IPS-18a (cell line): ENCODE measurements at regions not wholly inside any gene's neighbourhood (a gene's known extent, or its start where the extent isn't known, plus 50 kb on each side); places are given as distances from the start of the nearest gene placed in this dataset.

Experiments
- H3K27ac ChIP-seq: one replicate; pipeline ENCODE4 v1.5.1; 2013; ENCODE audit warnings: low read length
- H3K27me3 ChIP-seq: one replicate; pipeline ENCODE4 v1.6.1; 2013; ENCODE audit warnings: mild to moderate bottlenecking, low read length; ENCODE audit not compliant: control insufficient read depth, insufficient read depth
- H3K36me3 ChIP-seq: one replicate; pipeline ENCODE4 v1.6.1; 2013; ENCODE audit warnings: low read depth, low read length; ENCODE audit not compliant: control insufficient read depth
- H3K4me1 ChIP-seq: one replicate; pipeline ENCODE4 v1.6.1; 2013; ENCODE audit warnings: low read depth, low read length; ENCODE audit not compliant: control insufficient read depth
- H3K4me3 ChIP-seq: one replicate; pipeline ENCODE4 v1.5.1; 2013; ENCODE audit warnings: low read length
- H3K9ac ChIP-seq: one replicate; pipeline ENCODE4 v1.6.1; 2013; ENCODE audit warnings: mild to moderate bottlenecking, low read length, moderate library complexity
- H3K9me3 ChIP-seq: one replicate; pipeline ENCODE4 v1.6.1; 2013; ENCODE audit warnings: low read depth, low read length; ENCODE audit not compliant: control insufficient read depth

- no peak overlapping the region for H3K27ac ChIP-seq
- H3K4me1 ChIP-seq: peaks cover 18% of the 10 kb centered on the region
- peaks cover 43% of the 10 kb centered on the region for H3K27me3 ChIP-seq
- no peaks in the 10 kb centered on the region for H3K9me3 ChIP-seq
- no peak overlapping the region for H3K9ac ChIP-seq
- no peaks in the 10 kb centered on the region for H3K36me3 ChIP-seq
- H3K4me3 ChIP-seq: no peak overlapping the region
These were observed 68.2 kb upstream of the MBOAT2 start for GRCh38 chr2:9071584-9072124.

DNA sequence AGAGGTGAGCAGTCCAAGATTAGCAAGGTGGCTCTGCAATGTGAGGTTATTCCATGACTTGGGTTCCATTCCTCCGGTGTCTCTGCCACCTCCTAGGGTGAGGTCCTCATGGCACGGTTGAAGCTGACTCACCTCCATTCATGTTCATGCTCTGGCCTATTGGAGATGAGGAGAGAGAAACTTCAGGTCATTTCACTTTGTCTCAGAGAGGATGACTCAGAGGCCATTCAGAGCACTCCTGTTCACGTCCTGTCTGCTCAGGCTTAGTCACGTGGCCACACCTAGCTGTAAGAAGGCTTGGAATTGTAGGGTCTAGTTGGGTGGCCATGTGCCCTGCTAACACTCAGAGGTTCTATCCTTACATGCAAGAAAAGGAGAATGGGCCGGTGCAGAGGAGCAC lies 67.5 kb upstream of the MBOAT2 start:
- no peak overlapping the region for H3K4me3 ChIP-seq
- H3K9ac ChIP-seq: no peak overlapping the region

DNA sequence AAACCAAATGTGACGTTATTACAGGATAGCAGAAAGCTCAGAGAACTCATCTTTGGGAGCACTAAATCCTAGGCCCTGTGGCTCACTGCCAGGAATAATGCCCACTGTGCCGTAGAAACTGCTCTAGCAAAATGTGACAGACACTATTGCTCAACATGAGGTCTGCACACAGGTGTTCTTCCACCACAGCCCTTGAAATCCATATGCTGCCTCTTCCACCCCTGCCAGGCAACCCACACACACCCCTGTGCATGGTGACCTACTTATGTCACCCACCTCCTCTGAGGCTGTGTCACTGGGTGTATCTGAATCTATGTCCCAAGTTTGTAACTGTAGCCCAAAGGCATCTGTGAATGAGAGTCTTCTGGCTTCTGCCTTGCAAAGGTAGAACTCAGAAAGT lies 66.1 kb upstream of the MBOAT2 start:
- H3K9me3 ChIP-seq: no peaks in the 10 kb centered on the region
- peaks cover 4% of the 10 kb centered on the region for H3K4me1 ChIP-seq
- H3K27me3 ChIP-seq: peaks cover 27% of the 10 kb centered on the region
- H3K27ac ChIP-seq: no peak overlapping the region
- no peak overlapping the region for H3K4me3 ChIP-seq
- H3K9ac ChIP-seq: no peak overlapping the region
- H3K36me3 ChIP-seq: no peaks in the 10 kb centered on the region

More for the DNA sequence above, 67.5 kb upstream of the MBOAT2 start:
- H3K9me3 ChIP-seq: no peaks in the 10 kb centered on the region
- no peak overlapping the region for H3K27ac ChIP-seq
- H3K27me3 ChIP-seq: peaks cover 39% of the 10 kb centered on the region
- H3K36me3 ChIP-seq: no peaks in the 10 kb centered on the region
- peaks cover 15% of the 10 kb centered on the region for H3K4me1 ChIP-seq

GRCh38 chr2:9065901-9066300 lies 62.4 kb upstream of the MBOAT2 start:
- Histone ChIP-seq H3K27me3 (no peaks in the 10 kb centered on the region), H3K9me3 (no peaks in the 10 kb centered on the region), H3K4me3 (no peak overlapping the region), H3K4me1 (no peaks in the 10 kb centered on the region), H3K27ac (no peak overlapping the region), H3K36me3 (no peaks in the 10 kb centered on the region), H3K9ac (no peak overlapping the region)

DNA sequence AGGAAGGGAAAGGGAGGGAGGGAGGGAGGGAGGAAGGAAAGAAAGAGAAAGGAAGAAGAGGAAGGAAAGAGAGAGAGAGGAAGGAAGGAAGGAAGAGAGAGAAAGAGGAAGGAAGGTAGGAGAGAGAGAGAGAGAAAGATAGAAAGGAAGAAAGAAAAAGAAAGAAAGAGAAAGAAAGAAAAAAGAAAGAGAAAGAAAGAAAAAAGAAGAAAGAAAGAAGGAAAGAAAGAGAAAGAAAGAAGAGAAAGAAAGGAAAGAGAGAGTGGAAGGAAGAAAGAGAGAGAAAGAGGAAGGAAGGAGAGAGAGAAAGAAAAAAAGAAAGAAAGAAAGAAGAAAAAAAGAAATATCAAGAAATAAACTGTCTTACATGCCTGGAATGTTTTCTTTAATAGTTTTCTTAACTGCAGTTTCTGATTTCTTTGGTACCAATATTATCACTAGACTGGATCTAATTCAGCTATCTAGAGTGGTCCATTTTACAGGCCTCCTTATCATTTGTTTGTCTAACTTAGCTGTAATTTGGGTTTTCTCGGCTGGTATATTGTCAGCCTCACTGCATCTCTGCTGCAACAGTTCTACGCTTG lies 59.6 kb upstream of the MBOAT2 start:
- Histone ChIP-seq H3K4me1 (no peaks in the 10 kb centered on the region), H3K4me3 (no peak overlapping the region), H3K9me3 (no peaks in the 10 kb centered on the region), H3K36me3 (no peaks in the 10 kb centered on the region), H3K9ac (no peak overlapping the region), H3K27me3 (no peaks in the 10 kb centered on the region), H3K27ac (no peak overlapping the region)

DNA sequence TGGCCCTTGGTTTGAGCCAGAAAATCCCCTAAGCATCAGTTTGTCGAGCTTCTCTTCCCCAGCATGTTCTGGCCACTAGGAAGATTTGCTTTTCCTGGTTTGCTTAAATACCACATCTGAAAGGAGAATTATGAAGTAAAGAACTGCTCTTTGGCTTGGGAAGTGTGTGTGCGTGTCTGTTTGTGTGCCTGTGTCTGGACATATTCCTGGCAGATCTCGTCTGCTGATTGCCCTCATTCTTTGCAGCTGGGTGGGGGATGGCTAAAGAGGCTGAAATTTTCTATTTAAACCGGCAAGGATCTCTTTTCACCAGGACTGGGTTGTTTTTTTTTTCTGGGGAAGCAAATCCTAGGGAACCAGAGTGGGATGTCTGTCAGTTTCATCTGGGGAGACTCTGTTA lies 57.3 kb upstream of the MBOAT2 start:
- no peaks in the 10 kb centered on the region for H3K27me3 ChIP-seq
- H3K4me1 ChIP-seq: no peaks in the 10 kb centered on the region
- H3K9ac ChIP-seq: no peak overlapping the region
- H3K27ac ChIP-seq: no peak overlapping the region
- H3K4me3 ChIP-seq: no peak overlapping the region
- no peaks in the 10 kb centered on the region for H3K36me3 ChIP-seq
- H3K9me3 ChIP-seq: no peaks in the 10 kb centered on the region

- H3K27ac ChIP-seq: no peak overlapping the region
- H3K9me3 ChIP-seq: no peaks in the 10 kb centered on the region
- H3K27me3 ChIP-seq: no peaks in the 10 kb centered on the region
- H3K4me1 ChIP-seq: no peaks in the 10 kb centered on the region
- H3K9ac ChIP-seq: no peak overlapping the region
- no peak overlapping the region for H3K4me3 ChIP-seq
- no peaks in the 10 kb centered on the region for H3K36me3 ChIP-seq
These were observed 54.7 kb upstream of the MBOAT2 start for GRCh38 chr2:9057939-9058761.

DNA sequence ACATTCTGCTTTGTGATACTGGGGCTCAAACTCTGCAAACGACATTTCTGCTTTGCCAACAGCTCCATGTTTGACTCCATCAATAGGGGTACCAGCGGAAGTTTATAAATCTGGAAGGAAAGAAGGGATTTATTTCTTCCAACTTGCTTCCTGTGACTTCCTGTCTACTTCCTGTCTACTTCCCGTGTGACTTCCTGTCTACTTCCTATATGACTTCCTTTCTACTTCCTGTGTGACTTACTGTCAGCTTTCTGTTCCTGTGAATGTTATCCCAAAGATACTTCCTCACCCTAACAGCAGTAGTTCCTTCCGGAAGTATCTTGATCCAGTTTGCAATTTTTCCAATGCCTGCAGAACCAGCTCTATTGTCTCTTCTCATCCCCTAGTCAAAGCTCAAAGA lies 52.0 kb upstream of the MBOAT2 start:
- Histone ChIP-seq H3K27ac (no peak overlapping the region), H3K9me3 (no peaks in the 10 kb centered on the region), H3K27me3 (no peaks in the 10 kb centered on the region), H3K9ac (no peak overlapping the region), H3K36me3 (no peaks in the 10 kb centered on the region), H3K4me1 (no peaks in the 10 kb centered on the region), H3K4me3 (no peak overlapping the region)

DNA sequence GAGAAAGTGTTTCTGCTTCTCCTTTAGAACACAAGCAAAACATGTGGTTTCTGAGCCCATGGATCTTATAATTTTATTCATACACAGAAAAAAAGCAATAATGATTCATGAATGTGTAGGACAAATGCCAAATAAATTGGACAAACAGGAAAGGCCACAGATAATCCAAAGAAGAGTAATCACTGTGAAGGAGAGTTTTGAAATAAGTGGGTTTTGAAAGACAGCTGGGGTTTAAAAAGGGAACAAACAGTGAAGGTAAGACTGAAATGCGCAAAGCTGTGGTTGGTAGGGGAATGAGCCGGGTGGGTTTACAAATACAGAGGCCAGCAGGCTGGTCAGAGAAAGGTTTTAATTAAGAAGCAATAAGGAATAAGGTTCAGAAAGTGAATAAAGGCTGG lies 50.0 kb upstream of the MBOAT2 start:
- Histone ChIP-seq H3K4me1 (no peaks in the 10 kb centered on the region), H3K36me3 (no peaks in the 10 kb centered on the region), H3K9ac (no peak overlapping the region), H3K4me3 (no peak overlapping the region), H3K27ac (no peak overlapping the region), H3K9me3 (no peaks in the 10 kb centered on the region), H3K27me3 (no peaks in the 10 kb centered on the region)
